GM12872 (cell line): ENCODE measurements at regions not wholly inside any gene's neighbourhood (a gene's known extent, or its start where the extent isn't known, plus 50 kb on each side); places are given as distances from the start of the nearest gene placed in this dataset.

Experiments used
- TF ChIP-seq, protein P1 (sequence below): IDR thresholded peaks from 3 replicates; pipeline ENCODE4 v1.5.1; 2011; ENCODE audit warnings: low read depth, mild to moderate bottlenecking, low read length, moderate library complexity; ENCODE audit not compliant: insufficient read depth

DNA sequence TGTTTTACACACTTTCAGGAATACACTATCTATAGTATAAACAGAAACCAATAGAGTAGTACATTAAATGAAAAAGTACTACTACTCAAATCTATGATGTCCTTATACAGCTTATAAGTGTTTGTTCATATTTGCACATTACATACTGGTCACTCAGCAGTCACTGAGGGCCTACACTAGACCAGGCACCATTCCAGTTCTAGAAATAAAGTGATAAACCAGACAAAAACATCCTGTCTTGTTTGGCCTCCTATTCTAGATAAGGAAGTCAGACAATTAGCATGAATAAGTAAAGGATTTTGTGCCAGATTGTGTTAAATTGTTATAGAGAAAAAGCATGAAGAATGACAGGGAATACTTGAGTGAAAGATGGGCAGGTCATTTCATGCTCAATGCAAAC lies 219.0 kb downstream of the CRPPA start:
- TF ChIP-seq, protein P1, sequence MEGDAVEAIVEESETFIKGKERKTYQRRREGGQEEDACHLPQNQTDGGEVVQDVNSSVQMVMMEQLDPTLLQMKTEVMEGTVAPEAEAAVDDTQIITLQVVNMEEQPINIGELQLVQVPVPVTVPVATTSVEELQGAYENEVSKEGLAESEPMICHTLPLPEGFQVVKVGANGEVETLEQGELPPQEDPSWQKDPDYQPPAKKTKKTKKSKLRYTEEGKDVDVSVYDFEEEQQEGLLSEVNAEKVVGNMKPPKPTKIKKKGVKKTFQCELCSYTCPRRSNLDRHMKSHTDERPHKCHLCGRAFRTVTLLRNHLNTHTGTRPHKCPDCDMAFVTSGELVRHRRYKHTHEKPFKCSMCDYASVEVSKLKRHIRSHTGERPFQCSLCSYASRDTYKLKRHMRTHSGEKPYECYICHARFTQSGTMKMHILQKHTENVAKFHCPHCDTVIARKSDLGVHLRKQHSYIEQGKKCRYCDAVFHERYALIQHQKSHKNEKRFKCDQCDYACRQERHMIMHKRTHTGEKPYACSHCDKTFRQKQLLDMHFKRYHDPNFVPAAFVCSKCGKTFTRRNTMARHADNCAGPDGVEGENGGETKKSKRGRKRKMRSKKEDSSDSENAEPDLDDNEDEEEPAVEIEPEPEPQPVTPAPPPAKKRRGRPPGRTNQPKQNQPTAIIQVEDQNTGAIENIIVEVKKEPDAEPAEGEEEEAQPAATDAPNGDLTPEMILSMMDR = no peak

DNA sequence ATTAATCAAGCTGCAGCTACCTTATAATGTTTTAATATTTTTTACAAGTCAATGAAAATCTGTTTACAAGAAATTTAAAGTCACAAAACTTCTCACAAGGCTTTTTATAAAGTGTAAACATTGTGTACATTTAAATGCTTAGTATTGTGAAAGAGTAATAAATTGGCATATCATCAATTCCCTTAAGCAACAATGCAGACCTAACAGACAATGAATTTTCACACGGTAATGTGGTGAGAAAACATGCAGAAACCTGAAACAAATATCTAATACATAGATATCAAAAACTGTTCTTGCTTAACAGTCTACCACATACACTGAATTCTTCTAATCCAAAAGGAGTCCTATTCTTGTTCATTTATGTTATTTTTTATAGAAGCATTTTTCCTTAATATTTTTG lies 220.7 kb downstream of the CRPPA start:
- TF ChIP-seq, protein P1 = no peak

DNA sequence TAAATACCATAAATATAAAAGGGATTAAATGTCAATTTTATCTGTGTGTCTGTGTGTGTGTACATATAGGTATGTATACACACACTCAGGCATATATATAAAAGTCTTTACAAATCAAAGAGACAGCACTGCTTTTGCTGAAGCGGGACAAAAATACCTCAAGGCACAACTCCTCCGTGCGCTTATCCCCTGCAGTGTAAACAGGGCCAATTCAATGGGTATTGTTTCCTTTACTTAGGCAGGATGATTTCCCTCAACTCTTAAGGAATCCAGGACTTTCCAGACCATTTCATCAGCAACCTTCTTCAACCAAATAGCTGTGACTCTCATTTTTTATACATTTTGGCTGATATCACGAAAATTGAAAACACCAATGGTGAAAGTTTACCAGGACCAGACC lies 227.7 kb downstream of the CRPPA start:
- TF ChIP-seq, protein P1 = no peak

DNA sequence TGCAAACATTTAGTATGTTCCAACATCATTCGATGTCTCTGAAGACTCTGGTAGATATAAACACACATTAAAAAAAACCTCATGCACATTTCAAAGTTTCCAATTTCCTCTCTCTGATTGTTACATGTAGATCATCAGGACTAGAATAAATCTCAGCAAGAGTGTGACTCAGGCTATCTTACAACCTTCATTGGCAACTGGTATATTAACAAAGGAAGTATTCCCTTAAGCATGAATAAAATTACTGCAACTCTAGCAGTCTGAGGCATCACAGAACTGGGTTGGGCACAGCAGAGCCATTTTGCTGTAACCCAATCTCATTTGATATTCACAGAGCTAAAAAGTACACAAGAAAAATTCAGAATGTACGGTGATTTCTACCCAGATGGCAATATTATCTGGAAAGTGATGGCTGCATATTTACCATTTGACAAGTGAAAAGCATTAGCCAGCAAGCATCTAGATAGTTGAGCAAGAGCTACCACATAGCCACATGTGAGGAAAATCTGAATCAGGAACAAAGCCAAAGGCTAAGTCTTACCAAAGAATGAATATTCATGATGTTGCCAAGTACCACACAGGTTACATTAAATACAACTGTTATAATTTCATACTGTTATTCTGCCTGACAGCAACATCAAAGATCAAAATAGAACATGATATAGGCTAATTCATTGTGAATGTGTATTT lies 232.2 kb downstream of the CRPPA start:
- TF ChIP-seq, protein P1 = no peak

DNA sequence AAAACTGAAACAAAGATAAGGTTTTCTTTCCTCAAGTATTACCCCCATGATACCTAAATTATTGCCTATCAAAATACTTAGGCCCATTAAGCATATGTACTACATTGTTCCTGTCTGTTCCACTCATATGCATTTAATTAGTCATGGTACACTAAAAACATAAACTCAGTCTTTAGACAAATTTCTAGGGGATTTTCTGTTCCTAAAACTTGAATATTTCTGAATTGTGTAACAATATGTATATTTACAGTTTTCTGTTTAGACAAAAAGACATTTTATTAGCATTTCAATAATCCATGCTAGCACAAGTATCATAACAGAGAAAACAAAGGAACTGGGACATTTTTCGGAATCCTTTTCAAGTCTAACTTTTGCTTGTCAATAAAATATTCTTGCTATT lies 234.2 kb downstream of the CRPPA start:
- TF ChIP-seq, protein P1 = no peak

DNA sequence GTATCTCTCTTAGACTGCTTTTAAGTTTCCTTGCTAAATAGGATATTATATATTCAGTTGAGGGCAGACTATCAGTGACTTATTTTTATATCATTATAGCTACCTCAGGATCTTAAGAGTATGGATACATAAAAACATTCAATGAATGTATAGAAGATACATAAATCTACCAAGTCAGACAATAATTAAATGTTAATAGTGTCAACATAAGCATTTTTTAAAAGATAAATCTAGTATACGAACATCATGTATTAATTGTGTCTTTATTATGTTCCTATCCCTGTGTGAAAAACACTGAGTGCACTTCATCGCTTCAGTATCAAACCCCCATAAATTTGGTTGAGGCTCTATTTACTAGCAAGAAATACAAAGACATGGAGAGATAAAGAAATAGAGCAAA lies 242.8 kb downstream of the CRPPA start:
- TF ChIP-seq, protein P1 = no peak

DNA sequence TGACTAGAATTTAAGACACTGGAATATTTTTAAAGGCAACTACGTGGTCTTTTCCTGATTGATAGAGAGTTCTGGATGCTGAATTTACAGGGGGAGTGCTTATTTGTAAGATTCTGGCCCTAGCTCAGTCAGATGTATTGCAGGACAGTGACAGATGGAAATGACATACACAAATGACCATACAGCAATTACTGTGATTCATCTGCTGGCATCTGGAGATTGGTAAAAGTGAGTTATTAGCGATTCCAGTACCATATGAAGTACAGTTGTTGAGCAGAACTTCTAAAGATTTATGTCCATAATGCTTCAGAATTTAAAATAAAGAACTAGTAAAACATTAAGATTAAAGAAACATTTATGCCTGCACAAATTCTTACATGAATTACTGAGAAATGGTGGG lies 243.2 kb downstream of the CRPPA start:
- TF ChIP-seq, protein P1 = no peak

DNA sequence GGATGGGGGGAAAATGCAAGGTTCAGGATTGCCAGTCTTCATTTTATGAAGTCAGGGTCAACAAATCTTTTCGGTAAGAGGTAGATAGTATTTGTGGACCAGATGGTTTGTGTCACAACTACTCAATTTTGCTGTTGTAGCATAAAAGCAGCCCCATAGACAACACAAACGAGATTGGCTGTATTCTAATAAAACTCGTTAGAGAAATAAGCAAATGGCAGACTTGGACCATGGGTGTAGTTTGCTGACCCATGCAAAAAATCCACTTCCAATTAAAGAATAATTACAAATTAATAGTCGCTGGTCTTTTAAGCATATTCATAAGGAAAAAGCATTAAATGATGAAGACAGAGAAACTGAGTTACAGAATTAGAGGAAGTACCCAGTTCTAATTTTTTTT lies 247.1 kb downstream of the CRPPA start:
- TF ChIP-seq, protein P1 = no peak
